CD4-positive, CD25-positive, alpha-beta regulatory T cell (primary cell): ENCODE measurements at regions not wholly inside any gene's neighbourhood (a gene's known extent, or its start where the extent isn't known, plus 50 kb on each side); places are given as distances from the start of the nearest gene placed in this dataset.
"Not testable (repeated sequence)": the region's sequence is repeated elsewhere in the genome, so short reads cannot be mapped to it uniquely, and the experiment has no call there.

ENCODE experiments used
- ATAC-seq, 2 donors: fragments of 150-1000 bp; cut with Tn5 transposase; one replicate each; pipeline ENCODE4 v1.10.0; 2021; ENCODE audit warnings: low read depth in 2 of 2, moderate number of reproducible peaks in 2 of 2, moderate library complexity in 1 of 2
- DNase-seq, 3 donors: peaks; one replicate each; pipeline versions ENCODE4 v3.0.0 to v3.0.0-alpha.2; 2012 to 2022; ENCODE audit warnings: mixed read lengths in 1 of 3
- H3K27ac ChIP-seq: one replicate; pipeline ENCODE4 v1.7.0; 2013; ENCODE audit warnings: mild to moderate bottlenecking, low read length; ENCODE audit not compliant: insufficient read depth, poor library complexity, severe bottlenecking
- H3K27me3 ChIP-seq: one replicate; pipeline ENCODE4 v1.7.0; 2013; ENCODE audit warnings: low read length; ENCODE audit not compliant: control insufficient read depth, insufficient read depth
- H3K36me3 ChIP-seq: one replicate; pipeline ENCODE4 v1.7.0; 2013; ENCODE audit warnings: mild to moderate bottlenecking, low read length, moderate library complexity; ENCODE audit not compliant: control insufficient read depth, insufficient read depth
- H3K4me1 ChIP-seq: 2 replicates; pipeline ENCODE4 v1.7.0; 2013; ENCODE audit warnings: mild to moderate bottlenecking, low read length; ENCODE audit not compliant: insufficient read depth, control insufficient read depth, poor library complexity, severe bottlenecking
- H3K4me3 ChIP-seq: one replicate; pipeline ENCODE4 v1.7.0; 2013; ENCODE audit warnings: low read depth, mild to moderate bottlenecking, low read length, moderate library complexity
- H3K9me3 ChIP-seq, 2 experiments: 1 replicate in 1 of 2; 2 replicates in 1 of 2; pipeline ENCODE4 v1.7.0; 2013; ENCODE audit warnings: low read length in 2 of 2, mild to moderate bottlenecking in 1 of 2, moderate library complexity in 1 of 2; ENCODE audit not compliant: control insufficient read depth in 2 of 2
- H3K27ac Mint-ChIP-seq, 3 donors: one replicate each; pipeline ENCODE4 v1.8.0; 2020 to 2022; ENCODE audit warnings: mild to moderate bottlenecking in 3 of 3, mixed read lengths in 3 of 3, moderate library complexity in 2 of 3
- H3K27me3 Mint-ChIP-seq: one replicate; pipeline ENCODE4 v1.8.0; 2022; ENCODE audit warnings: mild to moderate bottlenecking, mixed read lengths
- H3K36me3 Mint-ChIP-seq: one replicate; pipeline ENCODE4 v1.8.0; 2020; ENCODE audit warnings: mixed read lengths
- H3K4me1 Mint-ChIP-seq, 4 donors: one replicate each; pipeline ENCODE4 v1.8.0; 2020 to 2022; ENCODE audit warnings: mixed read lengths in 4 of 4, mild to moderate bottlenecking in 1 of 4
- H3K4me3 Mint-ChIP-seq, 4 donors: one replicate each; pipeline ENCODE4 v1.8.0; 2020 to 2022; ENCODE audit warnings: mild to moderate bottlenecking in 4 of 4, mixed read lengths in 4 of 4, moderate library complexity in 3 of 4
- H3K9me3 Mint-ChIP-seq, 7 donors: one replicate each; pipeline ENCODE4 v1.8.0; 2020 to 2022; ENCODE audit warnings: mixed read lengths in 7 of 7, mild to moderate bottlenecking in 3 of 7, moderate library complexity in 2 of 7

DNA sequence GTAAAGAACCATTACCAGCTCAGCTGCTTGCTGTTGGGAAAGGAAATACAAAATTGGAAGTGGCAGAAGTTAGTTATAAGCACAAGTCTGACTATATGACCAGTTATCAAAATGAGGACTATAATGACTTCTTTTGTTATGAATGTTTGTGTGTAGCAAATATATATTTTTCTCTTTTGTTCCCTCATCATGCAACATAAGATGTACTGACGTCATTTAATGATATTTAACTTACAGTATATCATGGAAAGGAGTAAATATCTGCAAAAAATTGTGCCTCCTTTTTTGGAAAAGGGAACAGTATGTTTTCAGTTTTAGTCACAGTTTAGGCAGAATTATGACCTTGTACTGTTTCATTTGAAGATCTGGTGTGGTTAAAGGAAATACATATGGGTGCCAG lies 356.3 kb upstream of the SLITRK5 start:
- Mint-ChIP-seq H3K4me3 (no peak overlapping the region), H3K36me3 (no peaks in the 10 kb centered on the region), H3K27me3 (no peaks in the 10 kb centered on the region), H3K9me3 (peaks cover 0 to 17% (median 10%) of the 10 kb centered on the region in 7 donors), H3K27ac (no peak overlapping the region), H3K4me1 (no peaks in the 10 kb centered on the region)
- no peak overlapping the region for H3K4me3 ChIP-seq
- no peak for ATAC-seq
- H3K4me1 ChIP-seq = no peaks in the 10 kb centered on the region
- no peaks in the 10 kb centered on the region for H3K27me3 ChIP-seq
- no peak overlapping the region for H3K27ac ChIP-seq
- no peaks in the 10 kb centered on the region for H3K36me3 ChIP-seq
- peaks cover 3 to 6% of the 10 kb centered on the region in 2 experiments for H3K9me3 ChIP-seq
- no peak for DNase-seq

DNA sequence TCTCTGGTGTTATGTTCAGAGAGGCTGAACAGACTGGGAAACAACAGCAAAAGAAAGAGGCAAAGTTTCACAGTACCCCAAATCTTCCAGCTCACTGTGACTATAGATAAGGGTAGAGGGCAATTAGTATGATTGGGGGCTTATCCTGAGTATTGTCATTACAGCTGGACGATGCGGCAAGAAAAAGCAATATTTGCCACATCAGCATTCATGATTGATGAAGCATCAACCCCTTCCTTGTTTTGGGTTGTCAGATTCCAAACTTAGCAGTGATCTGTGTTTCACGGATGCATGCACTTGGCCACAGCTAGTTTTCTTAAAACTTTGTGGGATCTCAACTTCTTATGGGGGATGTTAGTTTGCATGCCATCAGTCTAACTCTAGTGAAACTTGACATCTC lies 348.8 kb upstream of the SLITRK5 start:
- Histone ChIP-seq H3K4me3 (no peak overlapping the region), H3K27me3 (no peaks in the 10 kb centered on the region), H3K27ac (no peak overlapping the region), H3K36me3 (no peaks in the 10 kb centered on the region), H3K9me3 (peaks cover 0 to 2% of the 10 kb centered on the region in 2 experiments), H3K4me1 (no peaks in the 10 kb centered on the region)
- no peaks in the 10 kb centered on the region for H3K36me3 Mint-ChIP-seq
- H3K4me3 Mint-ChIP-seq = no peak overlapping the region
- H3K27me3 Mint-ChIP-seq = no peaks in the 10 kb centered on the region
- ATAC-seq (no peak), DNase-seq (no peak)
- H3K9me3 Mint-ChIP-seq = peaks cover 0 to 27% (median 5%) of the 10 kb centered on the region in 7 donors
- H3K27ac Mint-ChIP-seq = no peak overlapping the region
- H3K4me1 Mint-ChIP-seq = no peaks in the 10 kb centered on the region

DNA sequence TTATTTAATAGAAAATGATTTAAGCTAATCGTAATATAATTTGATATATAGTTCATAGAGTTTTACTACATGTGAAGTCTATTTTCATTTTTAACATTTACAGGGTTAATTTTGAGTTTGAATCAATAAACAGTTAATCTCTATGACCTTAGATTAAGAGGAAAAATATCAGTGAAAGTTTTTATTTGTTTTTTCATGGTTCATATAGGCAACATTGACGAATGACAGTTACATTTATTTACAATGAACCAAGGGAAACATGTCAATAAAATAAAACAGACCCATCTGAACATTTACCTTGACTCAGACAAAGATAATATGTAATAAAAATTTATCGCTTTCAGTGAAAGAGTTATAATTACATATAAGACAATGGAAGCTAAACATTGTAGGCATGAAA lies 346.6 kb upstream of the SLITRK5 start:
- Mint-ChIP-seq H3K27ac (no peak overlapping the region), H3K4me1 (no peaks in the 10 kb centered on the region), H3K4me3 (no peak overlapping the region), H3K9me3 (peaks cover 0 to 29% (median 5%) of the 10 kb centered on the region in 7 donors), H3K27me3 (no peaks in the 10 kb centered on the region), H3K36me3 (no peaks in the 10 kb centered on the region)
- no peaks in the 10 kb centered on the region for H3K4me1 ChIP-seq
- no peaks in the 10 kb centered on the region for H3K27me3 ChIP-seq
- peaks cover 0 to 4% of the 10 kb centered on the region in 2 experiments for H3K9me3 ChIP-seq
- H3K4me3 ChIP-seq = no peak overlapping the region
- ATAC-seq (no peak), DNase-seq (no peak)
- H3K27ac ChIP-seq = no peak overlapping the region
- no peaks in the 10 kb centered on the region for H3K36me3 ChIP-seq

DNA sequence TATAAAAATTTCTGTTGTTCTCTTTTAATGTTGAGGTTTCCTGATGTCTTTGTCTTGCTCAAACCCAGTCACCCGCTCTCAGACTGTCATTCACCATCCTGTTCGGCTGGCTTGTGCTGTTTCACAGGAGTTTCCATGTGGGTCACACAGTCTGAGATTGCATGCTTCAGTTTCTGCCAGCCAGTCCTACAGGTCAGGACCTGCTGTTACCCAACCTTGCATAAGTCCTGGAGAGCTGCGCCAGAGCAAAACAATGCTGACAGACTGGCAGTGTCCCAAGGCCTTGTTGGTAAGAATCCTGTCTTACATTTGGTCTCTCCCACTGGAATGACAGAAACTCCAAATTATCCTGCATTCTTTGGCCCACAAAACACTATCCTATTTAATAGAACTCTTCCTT lies 340.0 kb upstream of the SLITRK5 start:
- Mint-ChIP-seq H3K27ac (no peak overlapping the region), H3K27me3 (no peaks in the 10 kb centered on the region), H3K9me3 (peaks cover 0 to 26% (median 7%) of the 10 kb centered on the region in 7 donors), H3K36me3 (no peaks in the 10 kb centered on the region), H3K4me1 (no peaks in the 10 kb centered on the region), H3K4me3 (no peak overlapping the region)
- no peaks in the 10 kb centered on the region for H3K27me3 ChIP-seq
- H3K9me3 ChIP-seq = peaks cover 4 to 14% of the 10 kb centered on the region in 2 experiments
- no peaks in the 10 kb centered on the region for H3K4me1 ChIP-seq
- H3K27ac ChIP-seq = no peak overlapping the region
- no peak overlapping the region for H3K4me3 ChIP-seq
- ATAC-seq (no peak), DNase-seq (no peak)
- no peaks in the 10 kb centered on the region for H3K36me3 ChIP-seq

DNA sequence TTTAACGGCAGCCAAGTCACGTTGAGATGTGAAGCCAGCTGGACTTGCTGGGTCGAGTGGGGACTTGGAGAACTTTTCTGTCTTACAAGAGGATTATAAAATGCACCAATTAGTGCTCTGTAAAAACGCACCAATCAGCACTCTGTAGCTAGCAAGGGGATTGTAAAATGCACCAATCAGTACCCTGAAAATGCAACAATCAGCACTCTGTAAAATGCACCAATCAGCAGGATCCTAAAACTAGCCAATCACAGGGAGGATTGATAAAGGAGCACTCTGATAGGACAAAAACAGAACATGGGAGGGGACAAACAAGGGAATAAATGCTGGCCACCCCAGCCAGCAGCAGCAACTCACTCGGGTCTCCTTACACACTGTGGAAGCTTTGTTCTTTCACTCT lies 337.6 kb upstream of the SLITRK5 start:
- Mint-ChIP-seq H3K4me1 (no peaks in the 10 kb centered on the region), H3K27me3 (no peaks in the 10 kb centered on the region), H3K9me3 (peaks cover 0 to 18% (median 6%) of the 10 kb centered on the region in 7 donors), H3K27ac (no peak overlapping the region), H3K36me3 (no peaks in the 10 kb centered on the region), H3K4me3 (no peak overlapping the region)
- no peaks in the 10 kb centered on the region for H3K27me3 ChIP-seq
- no peaks in the 10 kb centered on the region for H3K4me1 ChIP-seq
- no peak overlapping the region for H3K27ac ChIP-seq
- H3K36me3 ChIP-seq = no peaks in the 10 kb centered on the region
- ATAC-seq = no peak
- no peak for DNase-seq
- no peak overlapping the region for H3K4me3 ChIP-seq
- H3K9me3 ChIP-seq = peaks cover 4 to 14% of the 10 kb centered on the region in 2 experiments

DNA sequence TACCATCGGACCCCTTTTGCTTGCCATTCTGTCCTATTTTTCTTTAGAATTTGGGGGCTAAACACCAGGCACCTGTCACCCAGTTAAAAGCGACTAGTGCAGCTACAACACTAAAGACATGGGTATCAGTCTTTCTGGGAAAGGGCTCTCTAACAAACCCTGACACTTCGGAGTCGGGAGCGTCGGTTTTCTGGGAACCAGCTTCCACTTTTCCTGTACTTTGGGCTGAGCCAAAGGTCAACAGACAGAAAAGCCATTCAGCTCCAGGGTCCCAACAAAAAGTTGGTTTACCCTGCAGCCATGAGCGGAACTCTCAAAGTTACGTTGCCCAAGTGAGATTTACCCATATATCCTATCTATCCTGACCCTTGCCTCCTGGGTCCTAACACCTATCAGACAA lies 337.0 kb upstream of the SLITRK5 start:
- Histone ChIP-seq H3K9me3 (peaks cover 2 to 14% of the 10 kb centered on the region in 2 experiments), H3K36me3 (no peaks in the 10 kb centered on the region), H3K27me3 (no peaks in the 10 kb centered on the region), H3K4me1 (no peaks in the 10 kb centered on the region), H3K4me3 (no peak overlapping the region), H3K27ac (no peak overlapping the region)
- peaks cover 0 to 18% (median 3%) of the 10 kb centered on the region in 7 donors for H3K9me3 Mint-ChIP-seq
- no peak overlapping the region for H3K27ac Mint-ChIP-seq
- no peak overlapping the region for H3K4me3 Mint-ChIP-seq
- ATAC-seq = no peak
- no peaks in the 10 kb centered on the region for H3K27me3 Mint-ChIP-seq
- DNase-seq = no peak
- no peaks in the 10 kb centered on the region for H3K4me1 Mint-ChIP-seq
- H3K36me3 Mint-ChIP-seq = no peaks in the 10 kb centered on the region

DNA sequence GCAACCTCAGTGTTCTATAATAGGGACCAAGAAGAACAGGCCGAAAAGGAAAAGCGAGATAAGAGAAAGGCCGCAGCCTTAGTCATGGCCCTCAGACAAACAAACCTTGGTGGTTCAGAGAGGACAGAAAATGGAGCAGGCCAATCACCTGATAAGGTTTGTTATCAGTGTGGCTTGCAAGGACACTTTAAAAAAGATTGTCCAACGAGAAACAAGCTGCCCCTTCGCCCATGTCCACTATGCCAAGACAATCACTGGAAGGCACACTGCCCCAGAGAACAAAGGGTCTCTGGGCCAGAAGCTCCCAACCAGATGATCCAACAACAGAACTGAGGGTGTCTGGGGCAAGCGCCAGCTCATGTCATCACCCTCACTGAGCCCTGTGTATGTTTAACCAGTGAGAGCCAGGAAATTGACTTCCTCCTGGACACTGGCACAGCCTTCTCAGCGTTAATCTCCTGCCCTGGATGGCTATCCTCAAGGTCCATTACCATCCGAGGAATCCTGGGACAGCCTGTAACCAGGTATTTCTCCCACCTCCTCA lies 334.8 kb upstream of the SLITRK5 start:
- H3K9me3 ChIP-seq = peaks cover 0 to 14% of the 10 kb centered on the region in 2 experiments
- H3K27ac Mint-ChIP-seq, H3K27me3 Mint-ChIP-seq, H3K36me3 ChIP-seq, H3K27me3 ChIP-seq, H3K4me3 Mint-ChIP-seq, H3K36me3 Mint-ChIP-seq, H3K27ac ChIP-seq, ATAC-seq, H3K4me1 ChIP-seq, H3K4me3 ChIP-seq, DNase-seq, H3K4me1 Mint-ChIP-seq: not testable (repeated sequence)
- peaks cover 0 to 14% (median 4%) of the 10 kb centered on the region in 7 donors for H3K9me3 Mint-ChIP-seq

DNA sequence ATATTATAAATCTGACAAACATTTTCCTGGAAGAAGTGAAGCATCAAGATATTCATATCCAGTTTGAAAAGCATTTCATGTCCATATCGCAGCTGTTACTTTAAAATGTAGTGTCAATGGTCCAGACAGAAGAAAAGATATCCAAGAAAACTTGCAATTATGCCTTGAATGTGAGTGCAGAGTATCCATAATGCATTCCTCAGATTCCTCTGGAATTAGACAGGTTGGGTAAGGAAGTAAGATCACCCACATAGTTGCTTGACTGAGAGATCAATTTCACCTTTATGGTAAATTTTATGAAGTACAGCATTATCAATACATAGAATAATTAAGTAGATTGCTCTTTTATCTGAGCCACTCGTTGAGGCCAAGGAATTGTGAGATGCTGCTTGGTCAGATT lies 327.0 kb upstream of the SLITRK5 start:
- Mint-ChIP-seq H3K36me3 (no peaks in the 10 kb centered on the region), H3K9me3 (peaks cover 2 to 12% (median 5%) of the 10 kb centered on the region in 7 donors), H3K4me1 (no peaks in the 10 kb centered on the region), H3K27me3 (no peaks in the 10 kb centered on the region), H3K4me3 (no peak overlapping the region), H3K27ac (no peak overlapping the region)
- Histone ChIP-seq H3K9me3 (no peaks in the 10 kb centered on the region), H3K4me1 (no peaks in the 10 kb centered on the region), H3K4me3 (no peak overlapping the region), H3K27me3 (no peaks in the 10 kb centered on the region), H3K36me3 (no peaks in the 10 kb centered on the region), H3K27ac (no peak overlapping the region)
- DNase-seq (no peak), ATAC-seq (no peak)
